ENCODE measurements at regions not wholly inside any gene's neighbourhood (a gene's known extent, or its start where the extent isn't known, plus 50 kb on each side); places are given as distances from the start of the nearest gene placed in this dataset.

DNA sequence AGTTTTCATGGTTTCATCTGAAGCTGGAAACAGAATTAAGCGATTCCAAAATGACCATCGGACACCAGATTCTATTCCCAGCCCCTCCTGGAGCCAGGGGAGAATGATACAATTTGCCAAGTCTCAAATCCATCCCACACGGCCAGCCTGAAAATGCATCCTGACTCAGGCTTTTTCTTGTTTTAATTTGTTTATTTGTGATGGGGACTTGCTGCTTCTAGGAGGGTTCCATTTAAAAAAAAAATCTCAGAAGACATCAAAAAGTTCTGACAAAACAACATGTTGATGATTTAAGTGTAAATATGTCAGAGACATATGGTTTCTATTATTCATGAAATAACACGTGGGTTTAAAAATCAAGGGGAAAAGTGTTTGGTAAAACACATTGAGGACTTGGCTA is 173.2 kb downstream of the GAS1 start:
- H3K4me3 ChIP-seq (ENCODE audit: low read length), result no peak overlapping the region
- H3K9me2 ChIP-seq (ENCODE audit: insufficient read depth, low read length), result no peaks in the 10 kb centered on the region
- no peak for TF ChIP-seq EZH2 (IDR thresholded peaks at IDR 0.05; ENCODE audit: borderline replicate concordance, insufficient read depth, low read length, poor library complexity, severe bottlenecking)
- no peak for TF ChIP-seq EP300 (conservative IDR thresholded peaks at IDR 0.05; ENCODE audit: poor library complexity, severe bottlenecking)
- no peak for TF ChIP-seq MXI1 (conservative IDR thresholded peaks at IDR 0.05; ENCODE audit: poor library complexity, severe bottlenecking)
- TF ChIP-seq POLR2AphosphoS5 (IDR thresholded peaks at IDR 0.05), result no peak
- TF ChIP-seq RAD21 (conservative IDR thresholded peaks at IDR 0.05), result no peak
- TF ChIP-seq REST (IDR thresholded peaks at IDR 0.05; ENCODE audit: borderline replicate concordance), result no peak
- TF ChIP-seq SMC3 (conservative IDR thresholded peaks at IDR 0.05; ENCODE audit: poor library complexity), result no peak
- no peak for TF ChIP-seq TAF1 (IDR thresholded peaks at IDR 0.05; ENCODE audit: low read depth)
- TF ChIP-seq, protein P1, sequence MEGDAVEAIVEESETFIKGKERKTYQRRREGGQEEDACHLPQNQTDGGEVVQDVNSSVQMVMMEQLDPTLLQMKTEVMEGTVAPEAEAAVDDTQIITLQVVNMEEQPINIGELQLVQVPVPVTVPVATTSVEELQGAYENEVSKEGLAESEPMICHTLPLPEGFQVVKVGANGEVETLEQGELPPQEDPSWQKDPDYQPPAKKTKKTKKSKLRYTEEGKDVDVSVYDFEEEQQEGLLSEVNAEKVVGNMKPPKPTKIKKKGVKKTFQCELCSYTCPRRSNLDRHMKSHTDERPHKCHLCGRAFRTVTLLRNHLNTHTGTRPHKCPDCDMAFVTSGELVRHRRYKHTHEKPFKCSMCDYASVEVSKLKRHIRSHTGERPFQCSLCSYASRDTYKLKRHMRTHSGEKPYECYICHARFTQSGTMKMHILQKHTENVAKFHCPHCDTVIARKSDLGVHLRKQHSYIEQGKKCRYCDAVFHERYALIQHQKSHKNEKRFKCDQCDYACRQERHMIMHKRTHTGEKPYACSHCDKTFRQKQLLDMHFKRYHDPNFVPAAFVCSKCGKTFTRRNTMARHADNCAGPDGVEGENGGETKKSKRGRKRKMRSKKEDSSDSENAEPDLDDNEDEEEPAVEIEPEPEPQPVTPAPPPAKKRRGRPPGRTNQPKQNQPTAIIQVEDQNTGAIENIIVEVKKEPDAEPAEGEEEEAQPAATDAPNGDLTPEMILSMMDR (IDR thresholded peaks at IDR 0.05; ENCODE audit: poor library complexity, severe bottlenecking), result no peak
- no peaks in the 10 kb centered on the region for H3F3A ChIP-seq (ENCODE audit: insufficient read depth, low read length, poor library complexity, severe bottlenecking)
- H4K20me1 ChIP-seq (ENCODE audit: insufficient read depth), result no peaks in the 10 kb centered on the region
- no peak overlapping the region for H3K4me2 ChIP-seq (ENCODE audit: low read length)
- H3K9ac ChIP-seq (ENCODE audit: low read length), result no peak overlapping the region
- no peak overlapping the region for H2AFZ ChIP-seq (ENCODE audit: low read depth, low read length)
- H3K27ac ChIP-seq (ENCODE audit: low read length), result no peak overlapping the region
- H3K79me2 ChIP-seq (replicated peaks; ENCODE audit: insufficient read depth, low read length), result no peaks in the 10 kb centered on the region
- H3K27me3 ChIP-seq (ENCODE audit: insufficient read depth, low read depth, low read length), result no peaks in the 10 kb centered on the region
- H3K36me3 ChIP-seq (ENCODE audit: insufficient read depth, low read length), result no peaks in the 10 kb centered on the region
- H3K9me3 ChIP-seq (ENCODE audit: low read length), result no peaks in the 10 kb centered on the region

- no peak for TF ChIP-seq RAD21 (conservative IDR thresholded peaks at IDR 0.05)
- TF ChIP-seq EP300 (conservative IDR thresholded peaks at IDR 0.05; ENCODE audit: poor library complexity, severe bottlenecking), result no peak
- TF ChIP-seq MXI1 (conservative IDR thresholded peaks at IDR 0.05; ENCODE audit: poor library complexity, severe bottlenecking), result no peak
- TF ChIP-seq SMC3 (conservative IDR thresholded peaks at IDR 0.05; ENCODE audit: poor library complexity), result no peak
- TF ChIP-seq REST (IDR thresholded peaks at IDR 0.05; ENCODE audit: borderline replicate concordance), result no peak
- no peak for TF ChIP-seq EZH2 (IDR thresholded peaks at IDR 0.05; ENCODE audit: borderline replicate concordance, insufficient read depth, low read length, poor library complexity, severe bottlenecking)
- TF ChIP-seq, protein P1 (IDR thresholded peaks at IDR 0.05; ENCODE audit: poor library complexity, severe bottlenecking), result no peak
- TF ChIP-seq POLR2AphosphoS5 (IDR thresholded peaks at IDR 0.05), result no peak
- no peak for TF ChIP-seq TAF1 (IDR thresholded peaks at IDR 0.05; ENCODE audit: low read depth)
- no peaks in the 10 kb centered on the region for H3K79me2 ChIP-seq (replicated peaks; ENCODE audit: insufficient read depth, low read length)
- no peak overlapping the region for H2AFZ ChIP-seq (ENCODE audit: low read depth, low read length)
- H3K27me3 ChIP-seq (ENCODE audit: insufficient read depth, low read depth, low read length), result no peaks in the 10 kb centered on the region
- H3F3A ChIP-seq (ENCODE audit: insufficient read depth, low read length, poor library complexity, severe bottlenecking), result no peaks in the 10 kb centered on the region
- no peaks in the 10 kb centered on the region for H3K36me3 ChIP-seq (ENCODE audit: insufficient read depth, low read length)
- H3K9ac ChIP-seq (ENCODE audit: low read length), result no peak overlapping the region
- H3K27ac ChIP-seq (ENCODE audit: low read length), result no peak overlapping the region
- no peak overlapping the region for H3K4me3 ChIP-seq (ENCODE audit: low read length)
- no peaks in the 10 kb centered on the region for H3K9me2 ChIP-seq (ENCODE audit: insufficient read depth, low read length)
- no peak overlapping the region for H3K4me2 ChIP-seq (ENCODE audit: low read length)
- no peaks in the 10 kb centered on the region for H4K20me1 ChIP-seq (ENCODE audit: insufficient read depth)
- H3K9me3 ChIP-seq (ENCODE audit: low read length), result no peaks in the 10 kb centered on the region
These were observed 173.8 kb downstream of the GAS1 start for GRCh38 chr9:86773422-86773945.

All from neural cell (in vitro differentiated cells).